Peyer's patch (tissue), 4 donors: ENCODE measurements at regions not wholly inside any gene's neighbourhood (a gene's known extent, or its start where the extent isn't known, plus 50 kb on each side); places are given as distances from the start of the nearest gene placed in this dataset.

Source experiments
- DNase-seq, 3 donors: peaks; one replicate each; pipeline ENCODE4 v3.0.0-alpha.2; 2017 to 2019
- H3K27ac ChIP-seq, 4 donors: fragments of 200-600 bp; sonication (generic); one replicate each; pipeline ENCODE4 v1.5.1; 2016 to 2019
- H3K27me3 ChIP-seq, 2 donors: fragments of 200-600 bp; sonication (generic); one replicate each; pipeline ENCODE4 v1.5.1; 2019
- H3K36me3 ChIP-seq, 3 donors: fragments of 200-600 bp; sonication (generic); one replicate each; pipeline ENCODE4 v1.5.1; 2016 to 2019
- H3K4me1 ChIP-seq, 4 donors: fragments of 200-600 bp; sonication (generic); one replicate each; pipeline ENCODE4 v1.5.1; 2016 to 2019
- H3K4me3 ChIP-seq, 4 donors: fragments of 200-600 bp; sonication (generic); 1 replicate in 3 of 4; 2 replicates in 1 of 4; pipeline ENCODE4 v1.5.1; 2016 to 2019; ENCODE audit warnings: mild to moderate bottlenecking in 1 of 4
- H3K9me3 ChIP-seq, 4 donors: fragments of 200-600 bp; sonication (generic); one replicate each; pipeline ENCODE4 v1.5.1; 2016 to 2019; ENCODE audit warnings: mild to moderate bottlenecking in 1 of 4
- CTCF ChIP-seq, 6 experiments: fragments of 450-650 bp in 4 of 6; fragments of 200-600 bp in 2 of 6; sonication (generic) in 1 of 6; IDR thresholded peaks; one replicate each; pipeline ENCODE4 v1.5.1; 2017 to 2019; ENCODE audit warnings: antibody characterized with exemption in 6 of 6, mild to moderate bottlenecking in 3 of 6, moderate library complexity in 1 of 6
- POLR2A ChIP-seq, 2 donors: fragments of 450-650 bp; IDR thresholded peaks; one replicate each; pipeline ENCODE4 v1.5.1; 2017; ENCODE audit warnings: antibody characterized with exemption in 2 of 2, mild to moderate bottlenecking in 2 of 2, moderate library complexity in 2 of 2

GRCh38 chr2:133732982-133733900 lies 165.0 kb upstream of the NCKAP5 start:
- no peaks in the 10 kb centered on the region for H3K9me3 ChIP-seq
- TF ChIP-seq POLR2A (IDR thresholded peaks at IDR 0.05) (no peak), CTCF (IDR thresholded peaks at IDR 0.05) (no peak)
- no peaks in the 10 kb centered on the region for H3K27me3 ChIP-seq
- H3K4me3 ChIP-seq, result no peak overlapping the region
- DNase-seq, result no peak
- H3K36me3 ChIP-seq, result no peaks in the 10 kb centered on the region
- H3K4me1 ChIP-seq, result no peaks in the 10 kb centered on the region
- no peak overlapping the region for H3K27ac ChIP-seq

- Histone ChIP-seq H3K27ac (no peak overlapping the region), H3K4me1 (no peaks in the 10 kb centered on the region), H3K4me3 (no peak overlapping the region), H3K27me3 (no peaks in the 10 kb centered on the region), H3K36me3 (no peaks in the 10 kb centered on the region), H3K9me3 (no peaks in the 10 kb centered on the region)
- no peak for TF ChIP-seq POLR2A (IDR thresholded peaks at IDR 0.05)
- no peak for TF ChIP-seq CTCF (IDR thresholded peaks at IDR 0.05)
- no peak for DNase-seq
Measured at GRCh38 chr2:133733901-133734255, 165.6 kb upstream of the NCKAP5 start.

- no peak for DNase-seq
- H3K4me3 ChIP-seq, result no peak overlapping the region
- H3K36me3 ChIP-seq, result no peaks in the 10 kb centered on the region
- H3K27me3 ChIP-seq, result no peaks in the 10 kb centered on the region
- H3K27ac ChIP-seq, result no peak overlapping the region
- TF ChIP-seq POLR2A (IDR thresholded peaks at IDR 0.05) (no peak), CTCF (IDR thresholded peaks at IDR 0.05) (no peak)
- H3K9me3 ChIP-seq, result no peaks in the 10 kb centered on the region
- no peaks in the 10 kb centered on the region for H3K4me1 ChIP-seq
Measured at GRCh38 chr2:133734716-133735495, 166.6 kb upstream of the NCKAP5 start.

GRCh38 chr2:133736674-133737073 lies 168.4 kb upstream of the NCKAP5 start:
- TF ChIP-seq POLR2A (IDR thresholded peaks at IDR 0.05), result no peak
- no peak for TF ChIP-seq CTCF (IDR thresholded peaks at IDR 0.05)

GRCh38 chr2:133737242-133737993 lies 169.2 kb upstream of the NCKAP5 start:
- Histone ChIP-seq H3K4me3 (no peak overlapping the region), H3K27me3 (no peaks in the 10 kb centered on the region), H3K9me3 (no peaks in the 10 kb centered on the region), H3K4me1 (no peaks in the 10 kb centered on the region), H3K27ac (no peak overlapping the region), H3K36me3 (no peaks in the 10 kb centered on the region)
- TF ChIP-seq CTCF (IDR thresholded peaks at IDR 0.05), result no peak
- TF ChIP-seq POLR2A (IDR thresholded peaks at IDR 0.05), result no peak
- no peak for DNase-seq

More at GRCh38 chr2:133736674-133737073, 168.4 kb upstream of the NCKAP5 start:
- no peak overlapping the region for H3K27ac ChIP-seq
- no peak for DNase-seq
- no peaks in the 10 kb centered on the region for H3K4me1 ChIP-seq
- H3K9me3 ChIP-seq, result no peaks in the 10 kb centered on the region
- no peaks in the 10 kb centered on the region for H3K27me3 ChIP-seq
- no peaks in the 10 kb centered on the region for H3K36me3 ChIP-seq
- no peak overlapping the region for H3K4me3 ChIP-seq
